Neural progenitor cell (in vitro differentiated cells): ENCODE measurements at regions not wholly inside any gene's neighbourhood (a gene's known extent, or its start where the extent isn't known, plus 50 kb on each side); places are given as distances from the start of the nearest gene placed in this dataset.

Source experiments
- EZH2 ChIP-seq: fragments of 200-600 bp; sonication (generic); IDR thresholded peaks from 2 replicates; pipeline ENCODE4 v1.6.1; 2017; ENCODE audit warnings: antibody characterized with exemption, mild to moderate bottlenecking, moderate library complexity
- TF ChIP-seq, protein P1 (sequence below): fragments of 200-600 bp; sonication (generic); IDR thresholded peaks from 2 replicates; pipeline ENCODE4 v1.5.1; 2017; ENCODE audit warnings: antibody characterized with exemption, mild to moderate bottlenecking

DNA sequence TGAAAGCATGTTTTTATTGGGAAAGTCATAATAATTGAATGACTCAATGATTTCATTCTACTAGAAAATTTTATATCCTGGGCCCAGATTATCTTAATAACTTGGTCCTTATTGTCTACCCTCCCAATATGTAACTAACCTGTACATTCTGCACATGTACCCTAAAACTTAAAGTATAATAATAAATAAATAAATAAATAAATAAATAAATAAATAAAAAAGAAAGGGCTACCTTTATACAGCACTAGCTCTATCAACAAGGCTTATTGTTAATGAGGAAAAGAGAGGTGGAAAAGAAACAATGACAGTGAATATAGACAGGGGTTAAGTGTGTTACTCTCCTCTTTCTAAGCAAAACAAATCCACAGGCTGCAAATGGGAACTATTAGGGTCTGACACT is 83.6 kb downstream of the GRIN2B start:
- TF ChIP-seq, protein P1, sequence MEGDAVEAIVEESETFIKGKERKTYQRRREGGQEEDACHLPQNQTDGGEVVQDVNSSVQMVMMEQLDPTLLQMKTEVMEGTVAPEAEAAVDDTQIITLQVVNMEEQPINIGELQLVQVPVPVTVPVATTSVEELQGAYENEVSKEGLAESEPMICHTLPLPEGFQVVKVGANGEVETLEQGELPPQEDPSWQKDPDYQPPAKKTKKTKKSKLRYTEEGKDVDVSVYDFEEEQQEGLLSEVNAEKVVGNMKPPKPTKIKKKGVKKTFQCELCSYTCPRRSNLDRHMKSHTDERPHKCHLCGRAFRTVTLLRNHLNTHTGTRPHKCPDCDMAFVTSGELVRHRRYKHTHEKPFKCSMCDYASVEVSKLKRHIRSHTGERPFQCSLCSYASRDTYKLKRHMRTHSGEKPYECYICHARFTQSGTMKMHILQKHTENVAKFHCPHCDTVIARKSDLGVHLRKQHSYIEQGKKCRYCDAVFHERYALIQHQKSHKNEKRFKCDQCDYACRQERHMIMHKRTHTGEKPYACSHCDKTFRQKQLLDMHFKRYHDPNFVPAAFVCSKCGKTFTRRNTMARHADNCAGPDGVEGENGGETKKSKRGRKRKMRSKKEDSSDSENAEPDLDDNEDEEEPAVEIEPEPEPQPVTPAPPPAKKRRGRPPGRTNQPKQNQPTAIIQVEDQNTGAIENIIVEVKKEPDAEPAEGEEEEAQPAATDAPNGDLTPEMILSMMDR: no peak
- TF ChIP-seq EZH2: no peak
